SK-N-MC (cell line): ENCODE measurements at regions not wholly inside any gene's neighbourhood (a gene's known extent, or its start where the extent isn't known, plus 50 kb on each side); places are given as distances from the start of the nearest gene placed in this dataset.

Experiments
- EZH2 ChIP-seq: fragments of 200-600 bp; sonication (generic); IDR thresholded peaks from one replicate; pipeline ENCODE4 v1.6.1; 2017; ENCODE audit warnings: antibody characterized with exemption
- FOXP2 ChIP-seq: optimal IDR thresholded peaks from 2 replicates; pipeline ENCODE3; 2011; ENCODE audit warnings: mild to moderate bottlenecking, moderate library complexity; ENCODE audit not compliant: insufficient read depth; ENCODE audit errors: extremely low read length, control extremely low read depth
- POLR2AphosphoS5 ChIP-seq: IDR thresholded peaks from 2 replicates; pipeline ENCODE4 v1.6.1; 2012; ENCODE audit warnings: mild to moderate bottlenecking, low read depth, low read length, borderline replicate concordance

DNA sequence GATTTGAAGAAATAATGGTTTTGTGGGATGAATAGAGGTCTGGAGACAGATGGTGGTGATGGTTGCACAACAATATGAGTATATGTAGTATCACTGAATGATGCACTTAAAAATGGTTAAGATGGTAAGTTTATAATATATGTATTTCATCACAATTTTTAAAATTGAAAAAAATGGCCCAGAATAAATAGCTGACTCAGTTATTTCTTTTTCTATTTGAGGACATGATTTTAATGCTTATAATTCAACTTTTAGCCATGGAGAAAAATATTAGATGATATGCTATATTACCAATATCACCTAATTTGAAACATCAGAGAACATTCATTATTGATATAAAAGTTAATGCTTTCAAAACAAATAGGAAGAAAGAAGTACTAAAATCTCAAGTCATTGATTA is 339.8 kb upstream of the LINC00305 start:
- no peak for TF ChIP-seq EZH2
- TF ChIP-seq POLR2AphosphoS5, result no peak
- no peak for TF ChIP-seq FOXP2
